ENCODE measurements at regions not wholly inside any gene's neighbourhood (a gene's known extent, or its start where the extent isn't known, plus 50 kb on each side); places are given as distances from the start of the nearest gene placed in this dataset.

DNA sequence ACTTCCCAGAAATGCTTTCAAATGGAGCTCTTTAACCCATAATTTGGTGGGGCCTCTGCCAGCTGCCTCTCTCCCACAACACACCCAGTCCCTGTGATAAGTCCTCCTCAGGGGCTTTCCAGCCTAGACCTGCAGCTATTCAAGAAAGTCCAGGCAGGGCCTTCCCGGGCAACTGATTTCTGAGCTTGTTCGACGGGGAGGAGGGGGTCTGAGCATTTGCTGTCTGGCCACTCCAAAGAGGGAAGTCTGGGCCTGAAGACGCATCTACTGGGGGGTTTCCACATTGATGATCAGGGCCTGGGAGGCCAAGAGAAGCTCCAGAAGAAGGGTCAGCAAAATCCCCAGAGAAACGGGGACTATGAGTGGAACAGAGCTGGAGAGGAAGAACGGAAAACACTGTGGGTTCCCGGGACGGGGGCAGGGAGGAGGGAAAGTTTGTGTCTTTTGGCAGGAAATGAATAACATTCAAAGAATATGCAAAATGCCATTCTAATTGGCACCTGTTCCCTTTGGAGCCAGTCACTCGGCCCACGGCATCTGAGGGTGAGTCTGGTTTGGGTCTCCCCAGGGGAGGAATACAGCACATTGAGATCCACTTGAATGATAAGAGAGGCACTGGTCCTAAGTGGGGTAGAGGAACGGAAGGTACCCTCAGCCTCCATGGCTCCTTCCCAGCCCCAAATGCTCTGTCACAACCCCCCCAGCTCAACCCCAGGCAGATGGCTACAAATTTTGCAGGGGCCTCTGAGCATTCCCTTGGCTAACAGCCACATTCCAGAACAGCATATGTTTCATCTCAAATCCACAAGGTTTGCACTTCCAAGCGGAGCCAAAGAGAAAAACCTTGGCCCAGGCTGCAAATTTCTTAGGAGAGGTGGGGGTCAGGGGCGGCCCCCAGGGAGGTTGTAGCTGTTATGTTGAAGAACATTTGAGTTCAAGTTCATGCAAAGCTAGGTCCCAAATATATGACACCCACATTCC lies 72.0 kb downstream of the RPUSD4 start:
- TF ChIP-seq, protein P1, sequence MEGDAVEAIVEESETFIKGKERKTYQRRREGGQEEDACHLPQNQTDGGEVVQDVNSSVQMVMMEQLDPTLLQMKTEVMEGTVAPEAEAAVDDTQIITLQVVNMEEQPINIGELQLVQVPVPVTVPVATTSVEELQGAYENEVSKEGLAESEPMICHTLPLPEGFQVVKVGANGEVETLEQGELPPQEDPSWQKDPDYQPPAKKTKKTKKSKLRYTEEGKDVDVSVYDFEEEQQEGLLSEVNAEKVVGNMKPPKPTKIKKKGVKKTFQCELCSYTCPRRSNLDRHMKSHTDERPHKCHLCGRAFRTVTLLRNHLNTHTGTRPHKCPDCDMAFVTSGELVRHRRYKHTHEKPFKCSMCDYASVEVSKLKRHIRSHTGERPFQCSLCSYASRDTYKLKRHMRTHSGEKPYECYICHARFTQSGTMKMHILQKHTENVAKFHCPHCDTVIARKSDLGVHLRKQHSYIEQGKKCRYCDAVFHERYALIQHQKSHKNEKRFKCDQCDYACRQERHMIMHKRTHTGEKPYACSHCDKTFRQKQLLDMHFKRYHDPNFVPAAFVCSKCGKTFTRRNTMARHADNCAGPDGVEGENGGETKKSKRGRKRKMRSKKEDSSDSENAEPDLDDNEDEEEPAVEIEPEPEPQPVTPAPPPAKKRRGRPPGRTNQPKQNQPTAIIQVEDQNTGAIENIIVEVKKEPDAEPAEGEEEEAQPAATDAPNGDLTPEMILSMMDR (conservative IDR thresholded peaks at IDR 0.05; ENCODE audit: low read depth, low read length): no peak
- no peak for TF ChIP-seq EZH2 (IDR thresholded peaks at IDR 0.05; ENCODE audit: borderline replicate concordance, low read depth, low read length, poor library complexity, severe bottlenecking)

Data from A673 (cell line).